ENCODE measurements at regions not wholly inside any gene's neighbourhood (a gene's known extent, or its start where the extent isn't known, plus 50 kb on each side); places are given as distances from the start of the nearest gene placed in this dataset.

DNA sequence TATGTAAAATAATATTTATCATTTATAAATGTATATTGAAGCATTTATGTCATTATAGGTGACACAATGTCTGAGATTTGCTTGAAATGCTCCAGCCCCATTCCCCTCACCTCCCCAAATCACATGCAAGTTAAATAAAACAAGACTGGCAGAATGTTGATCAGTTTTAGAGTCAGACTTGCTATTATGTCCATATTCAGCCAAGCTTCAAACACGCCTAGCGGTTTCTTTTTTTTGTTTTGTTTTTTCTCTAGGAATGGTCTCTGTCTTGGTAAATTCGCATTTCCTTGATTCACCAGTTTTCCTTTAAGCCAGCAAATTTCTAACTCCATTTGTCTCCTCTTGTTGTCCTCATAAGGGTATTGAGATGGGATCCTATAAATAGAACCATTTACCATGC, 153.0 kb upstream of the HMHB1 start:
- Histone ChIP-seq H3F3A (ENCODE audit: low read depth) (no peaks in the 10 kb centered on the region), H3K4me1 (no peaks in the 10 kb centered on the region), H3K27me3 (no peaks in the 10 kb centered on the region), H2AFZ (replicated peaks) (no peak overlapping the region), H3K36me3 (no peaks in the 10 kb centered on the region), H3K9me3 (ENCODE audit: low read depth) (no peaks in the 10 kb centered on the region), H3K4me2 (no peak overlapping the region), H3K4me3 (no peak overlapping the region), H3K79me2 (ENCODE audit: low read depth) (no peaks in the 10 kb centered on the region), H3K27ac (no peak overlapping the region), H3K9ac (no peak overlapping the region), H4K20me1 (ENCODE audit: low read depth) (no peaks in the 10 kb centered on the region)
- Mint-ChIP-seq H3K4me3 (no peak overlapping the region), H3K27me3 (ENCODE audit: insufficient read depth, low read depth) (no peaks in the 10 kb centered on the region), H3K4me1 (no peaks in the 10 kb centered on the region), H3K9me3 (no peaks in the 10 kb centered on the region), H3K36me3 (no peaks in the 10 kb centered on the region), H3K27ac (no peak overlapping the region)
- TF ChIP-seq EZH2 (IDR thresholded peaks at IDR 0.05) = no peak
- TF ChIP-seq CTCF (IDR thresholded peaks at IDR 0.05) = no peak
- TF ChIP-seq EZH2phosphoT487 (IDR thresholded peaks at IDR 0.05) = no peak
- no peak for DNase-seq (ENCODE audit: low spot score)

GRCh38 chr5:143657647-143658285, 154.2 kb upstream of the HMHB1 start:
- Histone ChIP-seq H3F3A (ENCODE audit: low read depth) (no peaks in the 10 kb centered on the region), H3K36me3 (no peaks in the 10 kb centered on the region), H3K9me3 (ENCODE audit: low read depth) (no peaks in the 10 kb centered on the region), H3K27ac (no peak overlapping the region), H3K4me1 (no peaks in the 10 kb centered on the region), H4K20me1 (ENCODE audit: low read depth) (no peaks in the 10 kb centered on the region), H3K4me3 (no peak overlapping the region), H3K79me2 (ENCODE audit: low read depth) (no peaks in the 10 kb centered on the region), H3K4me2 (no peak overlapping the region), H3K27me3 (no peaks in the 10 kb centered on the region), H3K9ac (no peak overlapping the region), H2AFZ (replicated peaks) (no peak overlapping the region)
- DNase-seq (ENCODE audit: low spot score) = no peak
- no peaks in the 10 kb centered on the region for H3K36me3 Mint-ChIP-seq
- no peaks in the 10 kb centered on the region for H3K4me1 Mint-ChIP-seq
- TF ChIP-seq CTCF (IDR thresholded peaks at IDR 0.05) (no peak), EZH2 (IDR thresholded peaks at IDR 0.05) (no peak), EZH2phosphoT487 (IDR thresholded peaks at IDR 0.05) (no peak)
- H3K27me3 Mint-ChIP-seq (ENCODE audit: insufficient read depth, low read depth) = no peaks in the 10 kb centered on the region
- no peak overlapping the region for H3K4me3 Mint-ChIP-seq
- no peak overlapping the region for H3K27ac Mint-ChIP-seq
- no peaks in the 10 kb centered on the region for H3K9me3 Mint-ChIP-seq

DNA sequence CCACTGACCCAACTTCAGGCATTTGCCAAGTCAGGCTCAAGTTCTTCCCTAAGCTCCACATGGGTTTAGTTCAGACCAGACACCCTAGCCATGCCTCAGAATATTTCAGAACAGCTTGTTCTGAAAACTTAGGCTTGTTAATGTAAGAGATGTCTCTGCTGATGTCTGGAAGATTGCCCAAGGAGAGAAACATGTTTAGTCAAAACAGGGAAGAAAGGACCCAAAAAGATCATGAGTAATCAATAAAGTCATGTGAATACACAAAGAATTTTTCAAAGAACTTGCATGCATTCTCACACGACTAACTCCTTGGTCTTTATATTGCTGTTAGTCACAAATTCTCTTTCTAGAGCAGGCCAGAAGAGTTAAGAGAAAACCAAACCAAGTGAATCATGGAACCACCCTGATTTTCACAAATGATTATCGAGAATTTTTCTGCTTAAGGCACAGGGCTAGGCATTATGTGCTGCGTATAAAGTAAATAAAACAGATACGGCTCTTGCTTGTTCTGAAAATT, 158.1 kb upstream of the HMHB1 start:
- no peaks in the 10 kb centered on the region for H3K36me3 Mint-ChIP-seq
- H3K27me3 Mint-ChIP-seq (ENCODE audit: insufficient read depth, low read depth) = no peaks in the 10 kb centered on the region
- Histone ChIP-seq H3K27me3 (no peaks in the 10 kb centered on the region), H3F3A (ENCODE audit: low read depth) (no peaks in the 10 kb centered on the region), H4K20me1 (ENCODE audit: low read depth) (no peaks in the 10 kb centered on the region), H3K27ac (no peak overlapping the region), H3K9ac (no peak overlapping the region), H3K4me2 (no peak overlapping the region), H3K4me1 (no peaks in the 10 kb centered on the region), H2AFZ (replicated peaks) (no peak overlapping the region), H3K4me3 (no peak overlapping the region), H3K79me2 (ENCODE audit: low read depth) (no peaks in the 10 kb centered on the region), H3K36me3 (no peaks in the 10 kb centered on the region), H3K9me3 (ENCODE audit: low read depth) (no peaks in the 10 kb centered on the region)
- TF ChIP-seq EZH2phosphoT487 (IDR thresholded peaks at IDR 0.05) = no peak
- no peak overlapping the region for H3K4me3 Mint-ChIP-seq
- no peak overlapping the region for H3K27ac Mint-ChIP-seq
- no peak for DNase-seq (ENCODE audit: low spot score)
- no peaks in the 10 kb centered on the region for H3K9me3 Mint-ChIP-seq
- H3K4me1 Mint-ChIP-seq = no peaks in the 10 kb centered on the region

- no peak overlapping the region for H3K9ac ChIP-seq
- no peak overlapping the region for H3K27ac Mint-ChIP-seq
These were observed 158.7 kb upstream of the HMHB1 start for GRCh38 chr5:143653256-143653655.

More at GRCh38 chr5:143653256-143653655, 158.7 kb upstream of the HMHB1 start:
- H3K4me1 ChIP-seq = no peaks in the 10 kb centered on the region
- TF ChIP-seq EZH2 (IDR thresholded peaks at IDR 0.05) (no peak), CTCF (IDR thresholded peaks at IDR 0.05) (no peak), EZH2phosphoT487 (IDR thresholded peaks at IDR 0.05) (no peak)
- no peaks in the 10 kb centered on the region for H3K27me3 Mint-ChIP-seq (ENCODE audit: insufficient read depth, low read depth)
- no peaks in the 10 kb centered on the region for H3F3A ChIP-seq (ENCODE audit: low read depth)
- no peaks in the 10 kb centered on the region for H3K36me3 Mint-ChIP-seq
- H3K9me3 ChIP-seq (ENCODE audit: low read depth) = no peaks in the 10 kb centered on the region
- no peaks in the 10 kb centered on the region for H3K27me3 ChIP-seq
- no peaks in the 10 kb centered on the region for H3K36me3 ChIP-seq
- H2AFZ ChIP-seq (replicated peaks) = no peak overlapping the region
- no peaks in the 10 kb centered on the region for H3K4me1 Mint-ChIP-seq
- no peak overlapping the region for H3K4me2 ChIP-seq
- H4K20me1 ChIP-seq (ENCODE audit: low read depth) = no peaks in the 10 kb centered on the region
- H3K4me3 Mint-ChIP-seq = no peak overlapping the region
- no peaks in the 10 kb centered on the region for H3K9me3 Mint-ChIP-seq
- H3K27ac ChIP-seq = no peak overlapping the region
- H3K4me3 ChIP-seq = no peak overlapping the region
- no peak for DNase-seq (ENCODE audit: low spot score)
- no peaks in the 10 kb centered on the region for H3K79me2 ChIP-seq (ENCODE audit: low read depth)
